NCI-H1105 (cell line): ENCODE measurements at regions not wholly inside any gene's neighbourhood (a gene's known extent, or its start where the extent isn't known, plus 50 kb on each side); places are given as distances from the start of the nearest gene placed in this dataset.
"Not testable (repeated sequence)": the region's sequence is repeated elsewhere in the genome, so short reads cannot be mapped to it uniquely, and the experiment has no call there.

ENCODE experiments used
- DNase-seq: peaks from one replicate; lab custom pipeline; 2025; lab: John Stamatoyannopoulos, UW

DNA sequence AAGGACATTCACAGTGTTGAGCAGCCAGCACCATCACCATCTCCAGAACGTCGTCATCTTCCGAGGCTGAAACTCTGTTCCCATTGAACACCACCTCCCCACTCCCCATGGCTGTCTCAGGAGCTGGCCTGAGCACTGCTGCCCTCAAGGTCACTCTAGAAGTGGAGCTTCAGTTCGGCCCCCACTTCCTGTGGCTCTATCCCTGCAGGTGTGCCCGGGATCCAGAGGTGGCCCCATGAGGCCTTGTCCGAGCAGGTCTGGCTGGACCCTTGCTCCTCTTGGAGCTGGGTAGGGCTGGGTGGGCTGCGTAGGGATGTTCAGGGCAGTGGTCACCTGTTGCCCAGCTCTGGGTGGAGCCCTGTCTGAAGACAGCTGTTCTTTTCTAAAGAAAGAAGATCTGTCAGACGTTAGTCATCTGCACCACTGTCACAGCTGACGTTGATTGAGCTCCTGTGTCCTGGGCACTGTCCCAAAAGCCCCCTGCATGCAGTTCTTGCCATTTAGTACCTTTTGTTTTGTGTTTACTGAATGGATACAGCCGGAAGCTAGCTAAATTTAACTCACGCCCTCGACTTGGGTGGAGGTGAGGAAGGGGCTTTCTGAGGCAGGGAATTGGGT lies 75.5 kb upstream of the CLDN5 start:
- no peak for DNase-seq

- not testable (repeated sequence) for DNase-seq
Measured at GRCh38 chr22:19603346-19603745, 79.1 kb upstream of the CLDN5 start.

GRCh38 chr22:19603767-19604166 lies 79.6 kb upstream of the CLDN5 start:
- DNase-seq, result no peak

GRCh38 chr22:19604711-19605268 lies 80.6 kb upstream of the CLDN5 start:
- no peak for DNase-seq

DNA sequence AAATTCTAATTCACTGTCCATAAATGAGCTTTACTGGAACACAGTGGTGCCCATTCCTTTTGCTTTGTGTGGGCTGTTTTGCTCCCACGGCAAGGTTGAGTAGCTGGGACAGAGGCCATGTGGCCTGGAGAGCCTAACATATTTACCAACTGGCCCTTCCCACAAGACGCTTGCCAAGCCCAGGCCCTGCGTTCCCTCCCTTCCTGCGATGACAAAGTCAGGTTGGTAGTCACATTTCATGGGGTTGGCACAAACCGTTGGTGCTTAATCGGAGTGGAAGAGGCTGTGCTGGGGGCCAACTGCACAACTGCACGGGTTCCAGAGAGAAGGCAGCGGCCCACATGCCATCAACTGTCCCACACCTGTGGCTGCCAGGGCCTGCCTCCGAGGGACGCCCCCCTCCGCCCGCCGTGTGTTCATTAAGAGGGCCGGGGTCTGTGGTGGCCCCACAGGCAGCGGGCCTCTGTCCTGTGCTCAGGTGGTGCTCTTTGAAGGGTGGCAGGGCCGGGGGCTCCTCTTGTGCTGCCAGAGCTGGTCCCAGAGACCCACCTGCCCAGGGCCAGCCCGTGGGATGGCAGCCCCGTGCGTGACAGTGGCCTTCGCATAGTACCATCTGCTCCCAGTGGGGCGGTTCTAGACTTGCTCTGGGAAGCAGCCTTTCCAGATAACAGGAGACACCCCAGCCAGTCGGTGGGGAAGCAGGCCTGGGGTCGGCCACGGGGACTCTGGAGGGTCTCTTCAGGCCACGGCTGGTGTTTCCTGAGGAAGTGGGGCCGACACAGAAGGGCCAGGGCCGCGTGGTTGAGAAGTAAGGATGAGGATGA lies 81.5 kb upstream of the CLDN5 start:
- DNase-seq, result no peak

GRCh38 chr22:19606332-19607191 lies 82.4 kb upstream of the CLDN5 start:
- no peak for DNase-seq

- peak; percentile 60 for DNase-seq
Measured at GRCh38 chr22:19607192-19608002, 83.2 kb upstream of the CLDN5 start.

DNA sequence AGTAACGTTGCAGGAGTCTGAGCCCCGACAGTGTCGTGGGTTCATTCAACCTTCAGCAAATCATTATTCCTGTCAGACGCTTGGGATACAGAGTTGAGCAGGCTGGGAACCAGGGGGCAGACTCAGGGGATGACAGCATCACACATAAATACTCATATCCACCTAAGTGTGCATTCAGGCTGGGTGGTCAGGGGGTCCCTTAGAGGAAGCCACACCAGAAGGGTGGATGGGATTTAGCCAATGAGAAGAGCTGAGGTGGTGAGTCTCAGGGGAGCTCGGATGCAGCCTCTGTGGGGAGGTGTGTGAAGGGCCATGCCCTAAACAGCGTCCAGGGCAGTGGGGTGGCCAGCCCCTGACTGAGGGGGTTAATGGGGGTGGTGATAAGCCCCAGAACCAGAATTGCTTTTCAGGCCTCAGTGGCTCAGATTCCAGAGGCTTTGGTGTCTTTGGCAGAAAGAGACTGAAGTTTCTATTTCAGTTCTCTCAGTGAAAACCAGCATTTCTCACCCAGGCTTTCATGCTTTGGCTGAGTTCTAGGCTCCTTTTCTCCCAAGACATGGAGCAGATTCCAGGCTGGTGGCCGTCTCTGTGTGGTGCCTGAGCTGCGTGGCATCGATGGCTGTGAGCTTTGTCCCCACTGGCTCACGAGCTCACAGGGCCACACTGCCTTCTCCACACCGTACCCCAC lies 83.9 kb upstream of the CLDN5 start:
- DNase-seq, result no peak

DNA sequence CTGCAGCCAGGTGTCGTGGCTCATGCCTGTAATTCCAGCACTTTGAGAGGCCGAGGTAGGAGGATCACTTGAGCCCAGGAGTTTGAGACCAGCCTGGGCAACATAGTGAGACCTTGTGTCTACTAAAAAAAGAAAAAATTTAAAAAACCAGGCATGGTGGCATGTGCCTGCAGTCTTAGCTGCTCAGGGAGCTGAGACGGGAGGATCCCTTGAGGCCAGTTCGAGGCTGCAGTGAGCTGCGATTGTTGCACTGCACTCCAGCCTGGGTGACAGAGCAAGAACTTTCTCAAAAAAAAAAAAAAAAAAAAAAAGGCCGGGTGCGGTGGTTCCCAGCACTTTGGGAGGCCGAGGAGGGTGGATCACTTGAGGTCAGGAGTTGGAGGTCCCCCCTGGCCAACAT lies 85.5 kb upstream of the CLDN5 start:
- not testable (repeated sequence) for DNase-seq

DNA sequence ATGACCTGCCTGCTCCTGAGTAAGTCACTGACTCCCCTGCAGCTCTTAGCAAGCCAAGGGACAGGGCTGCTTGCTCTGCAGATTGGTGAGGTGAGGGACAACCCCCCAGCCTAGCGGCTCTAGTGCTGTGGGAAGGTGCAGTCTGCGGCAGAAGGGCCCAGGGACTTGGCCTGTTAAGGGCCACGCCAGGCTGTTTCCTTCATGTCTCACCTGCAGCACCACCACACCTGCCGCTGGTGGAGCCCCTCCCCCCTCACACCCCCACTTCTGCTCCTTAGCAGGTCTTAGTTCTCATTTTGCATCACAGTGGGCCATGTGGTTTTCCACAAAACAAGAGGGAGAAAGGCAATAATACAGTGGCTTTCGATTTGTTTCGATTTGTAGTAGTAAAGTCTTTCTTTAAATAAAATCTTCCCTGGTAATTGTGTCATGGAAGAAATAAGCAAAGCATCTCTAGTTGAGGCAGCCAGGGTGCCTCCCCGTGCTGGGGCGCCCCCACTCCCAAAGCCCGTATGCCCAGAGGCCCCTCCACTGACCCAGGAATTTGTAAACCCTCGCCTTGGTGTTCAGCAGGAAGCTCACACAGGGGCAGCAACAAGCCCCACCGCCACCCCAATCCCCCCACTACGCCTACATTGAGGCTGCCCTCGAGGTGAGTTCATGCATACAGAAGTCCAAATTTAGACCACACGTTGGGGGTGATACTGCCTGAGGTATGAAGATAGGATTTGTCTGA lies 86.5 kb upstream of the CLDN5 start:
- no peak for DNase-seq

DNA sequence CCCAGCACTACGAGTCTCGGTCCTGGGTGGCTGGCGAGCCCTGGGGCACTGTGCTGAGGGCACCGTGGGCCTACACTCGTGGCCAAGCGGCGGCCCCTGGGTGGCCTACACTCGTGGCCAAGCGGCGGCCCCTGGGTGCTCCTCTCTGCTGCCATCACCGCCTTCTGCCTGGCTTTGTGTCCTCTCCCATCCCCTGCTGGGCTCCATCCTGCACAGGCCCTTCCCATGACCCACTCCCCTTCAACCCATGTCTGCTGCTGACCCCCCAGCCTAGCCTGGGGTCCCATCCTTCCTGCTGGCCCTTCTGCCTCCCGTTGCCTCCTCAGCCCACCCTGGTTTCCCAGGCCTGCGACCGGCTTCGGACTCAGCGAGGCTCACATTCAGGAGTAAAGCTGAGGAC lies 87.4 kb upstream of the CLDN5 start:
- no peak for DNase-seq

DNA sequence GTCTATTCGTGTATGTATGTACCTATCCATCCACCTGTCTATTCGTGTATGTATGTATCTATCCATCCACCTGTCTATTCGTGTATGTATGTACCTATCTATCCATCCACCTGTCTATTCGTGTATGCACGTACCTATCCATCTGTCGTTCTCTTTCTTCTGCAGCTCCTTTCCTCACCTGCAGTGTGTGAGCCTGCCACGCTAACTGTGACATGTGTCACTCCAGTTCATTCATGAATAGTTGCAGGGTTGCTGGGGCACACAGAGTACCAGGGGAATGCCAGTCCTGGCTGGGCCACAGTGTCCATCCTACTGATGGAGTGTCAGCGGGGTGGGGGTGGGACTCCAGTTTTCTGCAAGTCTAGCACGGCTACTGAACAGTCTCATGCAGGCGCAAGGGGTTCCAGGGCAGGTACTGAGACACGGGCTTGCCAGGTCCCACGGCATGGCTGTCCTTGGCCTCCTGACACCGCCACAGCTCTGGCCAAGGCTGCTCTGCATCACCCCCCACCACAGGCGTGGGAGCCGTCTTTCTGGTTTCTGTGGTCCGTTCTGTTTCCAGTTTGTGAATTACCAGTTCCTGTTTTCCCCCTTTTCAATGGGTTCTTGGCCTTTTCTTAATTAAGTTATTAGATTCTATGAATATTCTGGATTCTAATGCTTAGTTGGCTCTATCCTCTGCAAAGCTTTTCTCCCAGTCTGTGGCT lies 88.8 kb upstream of the CLDN5 start:
- DNase-seq, result no peak

DNA sequence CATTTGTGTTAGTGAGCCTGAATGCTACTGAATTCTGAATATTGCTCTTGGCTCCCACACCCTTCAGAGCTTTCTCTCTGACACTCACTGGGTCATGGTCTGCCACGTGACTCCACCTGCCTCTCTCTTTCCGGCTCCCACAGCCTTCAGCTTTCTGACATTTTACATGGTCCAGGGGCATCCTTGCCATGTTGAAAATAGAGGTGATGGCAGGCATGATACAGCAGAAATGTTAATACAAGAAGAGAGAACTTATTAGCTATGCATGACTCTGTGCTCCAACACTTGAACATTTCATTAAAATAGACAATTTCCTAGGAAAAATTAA lies 90.3 kb upstream of the CLDN5 start:
- no peak for DNase-seq

- no peak for DNase-seq
Measured at GRCh38 chr22:19615001-19615461, 90.8 kb upstream of the CLDN5 start.

- DNase-seq, result no peak
Measured at GRCh38 chr22:19615867-19616581, 91.8 kb upstream of the CLDN5 start.

GRCh38 chr22:19619144-19620009 lies 94.9 kb upstream of the SEPTIN5 start:
- DNase-seq, result no peak

GRCh38 chr22:19620742-19621371 lies 93.4 kb upstream of the SEPTIN5 start:
- no peak for DNase-seq
